ENCODE measurements at regions not wholly inside any gene's neighbourhood (a gene's known extent, or its start where the extent isn't known, plus 50 kb on each side); places are given as distances from the start of the nearest gene placed in this dataset.

DNA sequence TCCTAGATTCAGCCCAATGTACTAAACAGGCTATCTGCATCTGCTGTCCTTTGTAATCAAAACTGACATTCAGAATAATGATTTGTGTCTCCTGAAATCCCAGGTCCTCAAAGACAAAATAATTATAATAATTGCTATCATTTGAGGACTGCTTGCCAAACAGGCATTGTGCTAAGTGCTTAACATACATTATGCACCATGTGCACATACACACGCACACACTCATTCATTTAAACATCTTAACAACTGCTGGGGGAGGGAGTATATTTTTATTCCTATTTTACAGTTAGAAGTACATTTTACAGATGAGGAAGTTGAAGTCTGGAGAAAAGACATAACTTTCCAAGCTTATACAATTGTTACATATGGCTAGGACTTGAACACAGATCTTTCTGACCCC is 308.0 kb upstream of the ZC3H12C start:
- TF ChIP-seq CTCF (IDR thresholded peaks at IDR 0.05) (no peak), POLR2A (IDR thresholded peaks at IDR 0.05) (no peak), EP300 (IDR thresholded peaks at IDR 0.05) (no peak), POLR2AphosphoS5 (IDR thresholded peaks at IDR 0.05) (no peak)
